Loucy (cell line): ENCODE measurements at regions not wholly inside any gene's neighbourhood (a gene's known extent, or its start where the extent isn't known, plus 50 kb on each side); places are given as distances from the start of the nearest gene placed in this dataset.

ENCODE experiments used
- EZH2phosphoT487 ChIP-seq: fragments of 200-600 bp; IDR thresholded peaks from 2 replicates; pipeline ENCODE4 v1.6.1; 2018; ENCODE audit warnings: antibody characterized with exemption, mild to moderate bottlenecking, moderate library complexity, borderline replicate concordance
- TF ChIP-seq, protein P1 (sequence below): fragments of 200-600 bp; sonication (generic); conservative IDR thresholded peaks from 2 replicates; pipeline ENCODE4 v1.5.1; 2014; ENCODE audit warnings: mild to moderate bottlenecking, antibody characterized with exemption, low read length

DNA sequence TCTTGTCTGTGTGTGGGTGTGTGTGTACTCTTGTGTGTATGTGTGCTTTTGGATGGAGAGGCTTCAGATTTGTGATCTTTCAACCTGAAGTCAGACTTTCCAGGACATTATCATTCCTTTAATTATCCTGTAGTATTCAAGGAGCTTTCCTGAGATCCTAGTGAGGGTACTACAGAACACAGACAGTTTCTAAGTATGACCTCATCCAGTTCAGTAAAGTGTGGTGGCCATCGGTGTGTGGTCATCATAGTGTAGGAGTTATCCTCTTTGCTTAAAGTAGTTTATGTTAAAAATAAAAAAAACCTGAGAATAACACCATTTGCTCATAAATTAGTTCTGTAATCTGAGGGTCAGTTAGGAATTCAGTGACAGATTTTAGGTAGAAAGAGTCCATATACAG, 478.0 kb upstream of the ACTBL2 start:
- TF ChIP-seq, protein P1, sequence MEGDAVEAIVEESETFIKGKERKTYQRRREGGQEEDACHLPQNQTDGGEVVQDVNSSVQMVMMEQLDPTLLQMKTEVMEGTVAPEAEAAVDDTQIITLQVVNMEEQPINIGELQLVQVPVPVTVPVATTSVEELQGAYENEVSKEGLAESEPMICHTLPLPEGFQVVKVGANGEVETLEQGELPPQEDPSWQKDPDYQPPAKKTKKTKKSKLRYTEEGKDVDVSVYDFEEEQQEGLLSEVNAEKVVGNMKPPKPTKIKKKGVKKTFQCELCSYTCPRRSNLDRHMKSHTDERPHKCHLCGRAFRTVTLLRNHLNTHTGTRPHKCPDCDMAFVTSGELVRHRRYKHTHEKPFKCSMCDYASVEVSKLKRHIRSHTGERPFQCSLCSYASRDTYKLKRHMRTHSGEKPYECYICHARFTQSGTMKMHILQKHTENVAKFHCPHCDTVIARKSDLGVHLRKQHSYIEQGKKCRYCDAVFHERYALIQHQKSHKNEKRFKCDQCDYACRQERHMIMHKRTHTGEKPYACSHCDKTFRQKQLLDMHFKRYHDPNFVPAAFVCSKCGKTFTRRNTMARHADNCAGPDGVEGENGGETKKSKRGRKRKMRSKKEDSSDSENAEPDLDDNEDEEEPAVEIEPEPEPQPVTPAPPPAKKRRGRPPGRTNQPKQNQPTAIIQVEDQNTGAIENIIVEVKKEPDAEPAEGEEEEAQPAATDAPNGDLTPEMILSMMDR, result no peak
- no peak for TF ChIP-seq EZH2phosphoT487
